Mesodermal cell (in vitro differentiated cells): ENCODE measurements at regions not wholly inside any gene's neighbourhood (a gene's known extent, or its start where the extent isn't known, plus 50 kb on each side); places are given as distances from the start of the nearest gene placed in this dataset.

Experiments used
- H3K27ac ChIP-seq: 2 replicates; pipeline ENCODE4 v1.7.0; 2013; ENCODE audit warnings: mild to moderate bottlenecking, low read depth, low read length, moderate library complexity; ENCODE audit not compliant: severe bottlenecking
- H3K36me3 ChIP-seq: 2 replicates; pipeline ENCODE4 v1.7.1; 2013; ENCODE audit warnings: mild to moderate bottlenecking, low read length, moderate library complexity; ENCODE audit not compliant: control insufficient read depth, insufficient read depth
- H3K4me1 ChIP-seq: one replicate; pipeline ENCODE4 v1.7.1; 2013; ENCODE audit warnings: mild to moderate bottlenecking, low read length; ENCODE audit not compliant: insufficient read depth, control insufficient read depth, poor library complexity, severe bottlenecking
- H3K4me3 ChIP-seq: 2 replicates; pipeline ENCODE4 v1.7.0; 2013; ENCODE audit warnings: low read length, control low read depth, mild to moderate bottlenecking; ENCODE audit not compliant: insufficient read depth, poor library complexity, severe bottlenecking; ENCODE audit errors: extremely low read depth
- H3K9me3 ChIP-seq: 2 replicates; pipeline ENCODE4 v1.7.1; 2013; ENCODE audit warnings: mild to moderate bottlenecking, low read length, moderate library complexity; ENCODE audit not compliant: control insufficient read depth
- WGBS, 2 experiments: methylation state at CpG; one replicate each; pipeline ENCODE4 v1.1.5; 2013; ENCODE audit warnings: missing lambda C conversion rate in 2 of 2; ENCODE audit not compliant: insufficient coverage in 2 of 2; 5-methylcytosine and 5-hydroxymethylcytosine counted together

DNA sequence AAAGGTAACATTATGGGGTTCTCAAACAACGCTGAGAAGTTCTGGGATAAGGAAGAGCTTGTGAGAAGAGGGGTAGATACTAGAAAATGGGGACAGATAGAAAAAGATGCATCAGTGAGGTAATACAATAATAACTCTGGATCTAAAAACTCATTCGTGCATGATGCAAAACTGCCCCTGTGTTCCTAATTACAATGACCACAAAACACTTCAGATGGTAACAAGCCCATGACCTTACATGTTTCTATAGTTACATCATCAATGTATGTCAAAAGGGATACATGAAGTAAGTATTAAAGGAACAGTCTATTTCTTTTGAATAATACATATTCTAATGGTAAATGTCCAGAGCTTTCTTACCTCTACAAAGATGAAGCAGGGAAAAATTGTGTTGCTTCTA, 110.6 kb upstream of the PLPPR5 start:
- H3K9me3 ChIP-seq = no peaks in the 10 kb centered on the region
- no CpG with 5 or more reads among the region's 2 CpGs for WGBS, 2 experiments
- H3K36me3 ChIP-seq = no peaks in the 10 kb centered on the region
- no peak overlapping the region for H3K27ac ChIP-seq
- no peak overlapping the region for H3K4me3 ChIP-seq
- H3K4me1 ChIP-seq = no peaks in the 10 kb centered on the region

DNA sequence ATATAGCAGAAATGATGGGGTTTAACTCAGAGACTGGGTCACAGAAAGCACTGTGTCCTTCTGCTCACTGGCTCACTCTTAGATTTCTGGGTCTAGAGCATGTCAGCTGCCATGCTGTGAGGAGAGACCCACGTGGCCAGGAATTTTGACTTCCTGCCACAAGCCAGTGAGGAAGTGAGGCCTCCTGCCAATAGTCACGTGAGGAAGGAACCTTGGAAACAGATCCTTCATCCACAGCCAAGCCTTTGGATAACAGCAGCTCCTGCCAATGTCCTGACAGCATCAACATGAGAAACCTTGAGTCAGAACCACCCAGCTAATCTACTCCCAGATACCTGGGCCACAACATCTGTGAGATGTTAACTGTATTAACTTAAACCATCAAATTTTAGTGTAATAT, 114.5 kb upstream of the PLPPR5 start:
- no peak overlapping the region for H3K4me3 ChIP-seq

GRCh38 chr1:99122039-99122438, 117.4 kb upstream of the PLPPR5 start:
- Histone ChIP-seq H3K27ac (no peak overlapping the region), H3K4me3 (no peak overlapping the region), H3K36me3 (no peaks in the 10 kb centered on the region), H3K9me3 (no peaks in the 10 kb centered on the region), H3K4me1 (no peaks in the 10 kb centered on the region)
- 81 to 85% methylated on average over 2 to 3 of the region's 4 CpGs for WGBS, 2 experiments

More for the DNA sequence above, 114.5 kb upstream of the PLPPR5 start:
- Histone ChIP-seq H3K36me3 (no peaks in the 10 kb centered on the region), H3K4me1 (no peaks in the 10 kb centered on the region), H3K27ac (no peak overlapping the region), H3K9me3 (no peaks in the 10 kb centered on the region)
- WGBS, 2 experiments = 90 to 94% methylated on average over 2 of the region's 2 CpGs

DNA sequence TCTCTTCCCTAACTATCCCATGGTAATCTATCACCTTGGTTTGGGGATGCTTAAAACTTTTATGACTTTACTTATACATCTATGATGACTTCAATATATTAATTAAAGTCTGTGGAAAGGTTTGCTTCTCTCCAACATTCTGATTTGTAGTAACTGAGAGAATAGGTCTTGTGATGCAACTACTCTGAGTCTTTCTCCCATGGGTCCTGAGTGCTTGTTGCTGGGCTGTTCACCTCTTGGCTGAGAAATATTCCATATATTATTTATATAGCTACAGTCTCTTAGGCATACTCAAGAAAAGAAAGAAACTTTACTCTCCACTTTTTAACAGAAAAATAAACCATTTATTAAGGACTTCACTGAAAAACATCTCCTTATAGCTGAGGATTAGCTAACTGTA, 119.3 kb upstream of the PLPPR5 start:
- H3K36me3 ChIP-seq = no peaks in the 10 kb centered on the region
- H3K4me1 ChIP-seq = no peaks in the 10 kb centered on the region
- no peak overlapping the region for H3K27ac ChIP-seq
- no peaks in the 10 kb centered on the region for H3K9me3 ChIP-seq
- H3K4me3 ChIP-seq = no peak overlapping the region

GRCh38 chr1:99131546-99131945, 126.9 kb upstream of the PLPPR5 start:
- no peaks in the 10 kb centered on the region for H3K9me3 ChIP-seq
- H3K4me1 ChIP-seq = no peaks in the 10 kb centered on the region
- H3K4me3 ChIP-seq = no peak overlapping the region
- H3K36me3 ChIP-seq = no peaks in the 10 kb centered on the region
- H3K27ac ChIP-seq = no peak overlapping the region

GRCh38 chr1:99133756-99134500, 129.3 kb upstream of the PLPPR5 start:
- Histone ChIP-seq H3K9me3 (peaks cover 6% of the 10 kb centered on the region), H3K4me3 (no peak overlapping the region), H3K4me1 (no peaks in the 10 kb centered on the region), H3K27ac (no peak overlapping the region), H3K36me3 (no peaks in the 10 kb centered on the region)
- 75% methylated on average over 2 of the region's 3 CpGs; no CpG with 5 or more reads in 1 of the 2 experiments for WGBS, 2 experiments

- H3K27ac ChIP-seq = no peak overlapping the region
- H3K4me3 ChIP-seq = no peak overlapping the region
- H3K36me3 ChIP-seq = no peaks in the 10 kb centered on the region
- 83% methylated on average over 1 of the region's 1 CpG; no CpG with 5 or more reads in 1 of the 2 experiments for WGBS, 2 experiments
- peaks cover 6% of the 10 kb centered on the region for H3K9me3 ChIP-seq
- no peaks in the 10 kb centered on the region for H3K4me1 ChIP-seq
These were observed 126.6 kb upstream of the PLPPR4 start for GRCh38 chr1:99137554-99138206.

GRCh38 chr1:99139876-99140275, 124.4 kb upstream of the PLPPR4 start:
- Histone ChIP-seq H3K9me3 (peaks cover 6% of the 10 kb centered on the region), H3K4me1 (no peaks in the 10 kb centered on the region), H3K4me3 (no peak overlapping the region), H3K27ac (no peak overlapping the region), H3K36me3 (no peaks in the 10 kb centered on the region)
- 95% methylated on average over 5 of the region's 11 CpGs; no CpG with 5 or more reads in 1 of the 2 experiments for WGBS, 2 experiments

DNA sequence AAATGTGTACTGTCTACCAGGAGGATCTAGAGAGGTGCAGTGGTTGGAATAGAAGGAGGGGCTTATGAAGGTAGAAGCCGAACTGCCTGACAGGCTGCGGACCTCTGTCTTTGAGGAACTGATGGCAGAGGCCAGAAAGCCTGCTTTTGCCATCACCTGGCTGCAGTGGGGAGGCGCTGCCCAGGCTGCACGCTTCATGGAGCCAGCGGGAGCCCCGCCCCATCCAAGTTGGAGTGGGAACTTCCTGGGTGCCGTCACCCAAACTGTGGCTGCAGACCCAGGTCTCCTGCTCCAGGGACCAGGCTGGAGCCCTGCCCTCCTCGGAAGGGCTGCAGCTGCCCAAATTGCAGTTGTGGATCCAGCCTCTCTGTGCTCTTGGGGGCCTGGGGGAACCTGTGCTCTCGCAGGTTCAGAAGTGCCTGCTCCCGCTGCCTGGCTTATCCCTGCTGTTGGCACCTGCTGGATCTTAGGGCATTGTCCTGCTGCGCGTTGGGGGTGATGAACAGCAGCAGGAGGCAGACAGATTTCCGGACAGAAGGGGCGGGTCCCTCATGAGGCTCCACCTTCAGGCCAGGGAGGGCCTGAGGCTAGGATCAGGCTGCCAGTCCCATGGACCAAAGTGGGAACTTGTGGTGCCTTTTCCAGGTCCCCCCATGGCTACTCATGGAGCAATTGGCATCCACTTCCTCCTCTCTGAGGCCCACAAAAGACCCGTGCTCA, 118.0 kb upstream of the PLPPR4 start:
- Histone ChIP-seq H3K27ac (no peak overlapping the region), H3K9me3 (no peaks in the 10 kb centered on the region), H3K36me3 (no peaks in the 10 kb centered on the region), H3K4me3 (no peak overlapping the region), H3K4me1 (no peaks in the 10 kb centered on the region)
- 91 to 93% methylated on average over 11 to 15 of the region's 15 CpGs for WGBS, 2 experiments

GRCh38 chr1:99149952-99150351, 114.3 kb upstream of the PLPPR4 start:
- Histone ChIP-seq H3K4me3 (no peak overlapping the region), H3K36me3 (no peaks in the 10 kb centered on the region), H3K9me3 (no peaks in the 10 kb centered on the region), H3K4me1 (no peaks in the 10 kb centered on the region), H3K27ac (no peak overlapping the region)
- no CpG with 5 or more reads among the region's 3 CpGs for WGBS, 2 experiments

DNA sequence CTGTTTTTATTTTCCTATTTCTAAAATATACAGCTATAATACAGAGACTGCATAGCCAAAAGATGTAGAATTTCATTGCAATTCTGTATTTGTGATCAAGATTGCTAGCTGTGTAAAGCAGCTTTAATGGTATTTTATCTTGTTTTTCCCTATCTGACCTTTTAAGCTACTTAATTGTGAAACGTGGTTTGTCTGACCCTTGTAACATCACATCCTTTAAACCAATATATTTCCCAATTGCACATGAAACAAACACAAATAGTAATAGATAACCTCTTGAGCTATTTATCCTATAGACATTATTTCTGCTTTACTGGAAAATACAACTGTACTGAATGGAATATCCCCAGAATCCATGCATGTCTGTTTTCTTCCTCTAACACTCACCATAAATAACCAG, 112.2 kb upstream of the PLPPR4 start:
- no peak overlapping the region for H3K27ac ChIP-seq

More for the DNA sequence above, 112.2 kb upstream of the PLPPR4 start:
- Histone ChIP-seq H3K36me3 (no peaks in the 10 kb centered on the region), H3K4me1 (no peaks in the 10 kb centered on the region), H3K4me3 (no peak overlapping the region), H3K9me3 (no peaks in the 10 kb centered on the region)
- WGBS, 2 experiments = 100% methylated on average over 1 of the region's 1 CpG; no CpG with 5 or more reads in 1 of the 2 experiments
